ENCODE measurements at regions not wholly inside any gene's neighbourhood (a gene's known extent, or its start where the extent isn't known, plus 50 kb on each side); places are given as distances from the start of the nearest gene placed in this dataset.

DNA sequence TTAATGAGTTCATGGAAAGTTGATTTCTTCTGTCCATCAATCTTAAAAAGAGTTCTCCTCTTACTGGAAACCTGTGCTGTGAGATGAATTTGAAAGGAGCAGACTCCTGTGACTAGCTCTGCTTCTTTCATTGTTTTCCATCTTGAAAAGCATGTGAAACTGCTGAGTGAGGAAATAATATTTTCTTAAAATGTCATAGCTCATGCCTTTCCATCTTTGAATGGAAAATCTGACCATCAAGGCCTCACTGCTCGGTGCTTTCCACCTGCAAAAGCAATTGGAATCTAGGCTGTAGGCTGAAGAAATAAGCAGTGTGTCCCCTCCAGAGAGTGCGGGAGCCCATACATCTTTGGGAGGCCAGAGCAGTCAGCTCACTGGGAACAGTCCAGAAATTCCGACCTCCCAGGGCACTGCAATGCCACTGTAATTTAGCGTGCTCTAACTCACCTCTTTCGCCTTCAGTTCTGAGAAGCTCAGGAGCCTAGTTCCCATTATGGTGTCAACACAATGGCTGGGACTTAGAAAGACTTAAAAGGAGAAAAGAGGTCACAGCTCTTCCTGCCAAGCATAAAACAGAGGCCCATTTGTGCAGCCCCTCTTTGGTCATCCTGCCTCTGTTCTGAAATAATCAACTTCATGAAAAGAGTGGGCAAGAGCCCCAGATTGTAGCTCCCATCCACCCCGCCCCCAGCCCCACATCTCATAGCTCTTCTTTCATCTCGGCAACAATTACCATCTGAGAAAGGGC is 50.4 kb upstream of the F3 start:
- TF ChIP-seq EGR1 (IDR thresholded peaks at IDR 0.05; ENCODE audit: low read depth in 2 of 2), result no peak
- no peak for TF ChIP-seq CTCF (IDR thresholded peaks at IDR 0.05; ENCODE audit: low read depth, low read length, missing input control)
- no peak for TF ChIP-seq TAF1 (conservative IDR thresholded peaks at IDR 0.05)
- TF ChIP-seq GABPA (IDR thresholded peaks at IDR 0.05 in 1 of 2, conservative IDR thresholded peaks at IDR 0.05 in 1 of 2), result no peak
- TF ChIP-seq, protein P1, sequence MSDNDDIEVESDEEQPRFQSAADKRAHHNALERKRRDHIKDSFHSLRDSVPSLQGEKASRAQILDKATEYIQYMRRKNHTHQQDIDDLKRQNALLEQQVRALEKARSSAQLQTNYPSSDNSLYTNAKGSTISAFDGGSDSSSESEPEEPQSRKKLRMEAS (IDR thresholded peaks at IDR 0.05), result no peak
- TF ChIP-seq, protein P2, sequence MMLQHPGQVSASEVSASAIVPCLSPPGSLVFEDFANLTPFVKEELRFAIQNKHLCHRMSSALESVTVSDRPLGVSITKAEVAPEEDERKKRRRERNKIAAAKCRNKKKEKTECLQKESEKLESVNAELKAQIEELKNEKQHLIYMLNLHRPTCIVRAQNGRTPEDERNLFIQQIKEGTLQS (IDR thresholded peaks at IDR 0.05), result no peak
- no peak for TF ChIP-seq REST (IDR thresholded peaks at IDR 0.05)
- TF ChIP-seq SP1 (IDR thresholded peaks at IDR 0.05), result no peak

Measured in liver (tissue), 3 donors.